BE2C (cell line): ENCODE measurements at regions not wholly inside any gene's neighbourhood (a gene's known extent, or its start where the extent isn't known, plus 50 kb on each side); places are given as distances from the start of the nearest gene placed in this dataset.

ENCODE experiments used
- DNase-seq: peaks from one replicate; pipeline ENCODE4 v3.0.0-alpha.2; 2020
- H3K27me3 ChIP-seq: fragments of 250-450 bp; sonication (Bioruptor Pico); 2 replicates; pipeline ENCODE4 v1.5.1; 2020; ENCODE audit warnings: mild to moderate bottlenecking
- H3K36me3 ChIP-seq: fragments of 250-450 bp; sonication (Bioruptor Pico); 2 replicates; pipeline ENCODE4 v1.5.1; 2020; ENCODE audit warnings: mild to moderate bottlenecking
- H3K4me1 ChIP-seq: fragments of 250-450 bp; sonication (Bioruptor Pico); 2 replicates; pipeline ENCODE4 v1.5.1; 2020
- H3K4me3 ChIP-seq: 2 replicates; pipeline ENCODE4 v1.5.1; 2011; ENCODE audit warnings: low read depth, low read length
- H3K9me3 ChIP-seq: fragments of 250-450 bp; sonication (Bioruptor Pico); 2 replicates; pipeline ENCODE4 v1.5.1; 2020
- TF ChIP-seq, protein P1 (sequence below): IDR thresholded peaks from 2 replicates; pipeline ENCODE4 v1.5.1; 2012; ENCODE audit warnings: mild to moderate bottlenecking, low read depth, low read length

DNA sequence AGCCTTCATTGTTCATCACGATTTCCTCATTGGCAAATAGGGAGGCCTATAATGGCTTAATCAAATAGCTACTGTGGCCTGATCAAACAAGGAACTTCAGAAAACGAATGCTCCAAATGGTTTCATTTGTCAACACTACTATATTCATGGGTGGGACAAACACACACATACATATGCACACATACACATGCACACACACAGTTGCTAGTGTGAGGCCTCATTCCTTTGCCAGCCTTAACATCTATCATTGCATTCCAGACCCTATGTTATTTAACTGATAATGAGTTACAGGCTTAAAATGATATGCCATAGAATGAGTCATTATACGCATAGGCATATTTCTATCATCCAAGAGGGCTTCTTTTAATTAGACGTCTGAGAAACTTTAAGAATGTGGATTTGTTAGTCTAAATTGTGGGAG lies 140.2 kb downstream of the KLF5 start:
- TF ChIP-seq, protein P1, sequence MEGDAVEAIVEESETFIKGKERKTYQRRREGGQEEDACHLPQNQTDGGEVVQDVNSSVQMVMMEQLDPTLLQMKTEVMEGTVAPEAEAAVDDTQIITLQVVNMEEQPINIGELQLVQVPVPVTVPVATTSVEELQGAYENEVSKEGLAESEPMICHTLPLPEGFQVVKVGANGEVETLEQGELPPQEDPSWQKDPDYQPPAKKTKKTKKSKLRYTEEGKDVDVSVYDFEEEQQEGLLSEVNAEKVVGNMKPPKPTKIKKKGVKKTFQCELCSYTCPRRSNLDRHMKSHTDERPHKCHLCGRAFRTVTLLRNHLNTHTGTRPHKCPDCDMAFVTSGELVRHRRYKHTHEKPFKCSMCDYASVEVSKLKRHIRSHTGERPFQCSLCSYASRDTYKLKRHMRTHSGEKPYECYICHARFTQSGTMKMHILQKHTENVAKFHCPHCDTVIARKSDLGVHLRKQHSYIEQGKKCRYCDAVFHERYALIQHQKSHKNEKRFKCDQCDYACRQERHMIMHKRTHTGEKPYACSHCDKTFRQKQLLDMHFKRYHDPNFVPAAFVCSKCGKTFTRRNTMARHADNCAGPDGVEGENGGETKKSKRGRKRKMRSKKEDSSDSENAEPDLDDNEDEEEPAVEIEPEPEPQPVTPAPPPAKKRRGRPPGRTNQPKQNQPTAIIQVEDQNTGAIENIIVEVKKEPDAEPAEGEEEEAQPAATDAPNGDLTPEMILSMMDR: no peak
- H3K27me3 ChIP-seq: no peaks in the 10 kb centered on the region
- H3K4me3 ChIP-seq: no peak overlapping the region
- no peaks in the 10 kb centered on the region for H3K9me3 ChIP-seq
- peaks cover 4% of the 10 kb centered on the region; the same call in 1 of the 2 replicates for H3K4me1 ChIP-seq
- no peaks in the 10 kb centered on the region for H3K36me3 ChIP-seq
- no peak for DNase-seq

DNA sequence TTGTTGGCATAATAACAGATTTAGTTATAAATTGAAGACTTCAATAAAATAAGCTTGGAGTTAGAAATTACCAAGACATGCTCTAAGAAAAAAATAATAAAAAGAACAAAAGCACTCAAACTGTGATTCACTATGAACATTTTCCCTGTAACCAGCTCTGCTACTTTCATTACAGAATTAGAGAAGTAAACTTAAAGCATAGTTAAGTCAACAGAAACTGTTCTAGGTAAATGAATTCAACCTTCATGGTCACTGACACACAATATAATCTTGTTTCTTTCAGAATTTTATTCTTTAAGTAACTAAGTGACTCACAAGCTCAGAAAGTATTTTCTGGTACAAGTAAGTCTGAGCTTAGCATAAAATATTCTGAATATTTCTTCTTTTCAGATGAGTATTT lies 136.3 kb downstream of the KLF5 start:
- Histone ChIP-seq H3K4me1 (peaks cover 6% of the 10 kb centered on the region; the same call in 1 of the 2 replicates), H3K4me3 (no peak overlapping the region), H3K27me3 (no peaks in the 10 kb centered on the region; the same call in 1 of the 2 replicates), H3K36me3 (no peaks in the 10 kb centered on the region), H3K9me3 (no peaks in the 10 kb centered on the region)
- DNase-seq: no peak
- TF ChIP-seq, protein P1: no peak

DNA sequence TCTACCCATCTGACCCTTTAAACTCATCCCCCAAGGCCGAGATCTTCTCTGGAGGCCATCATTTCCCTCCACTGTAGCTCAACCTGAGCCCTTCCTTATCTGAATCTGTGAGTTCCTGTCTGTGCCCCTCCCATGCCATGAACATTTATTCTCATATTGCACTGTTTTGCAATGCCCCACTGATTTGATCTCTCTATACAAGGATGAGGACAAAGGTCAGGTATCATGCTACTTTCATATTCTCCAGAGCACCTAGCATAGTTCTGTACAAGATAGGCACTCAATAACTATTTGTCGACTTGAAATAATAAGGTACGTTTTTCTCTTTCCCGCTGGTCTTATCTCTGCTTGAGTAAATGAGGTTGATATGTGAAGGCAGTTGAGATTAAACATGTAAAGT lies 135.5 kb downstream of the KLF5 start:
- peaks cover 6% of the 10 kb centered on the region; the same call in 1 of the 2 replicates for H3K4me1 ChIP-seq
- H3K4me3 ChIP-seq: no peak overlapping the region
- TF ChIP-seq, protein P1: no peak

DNA sequence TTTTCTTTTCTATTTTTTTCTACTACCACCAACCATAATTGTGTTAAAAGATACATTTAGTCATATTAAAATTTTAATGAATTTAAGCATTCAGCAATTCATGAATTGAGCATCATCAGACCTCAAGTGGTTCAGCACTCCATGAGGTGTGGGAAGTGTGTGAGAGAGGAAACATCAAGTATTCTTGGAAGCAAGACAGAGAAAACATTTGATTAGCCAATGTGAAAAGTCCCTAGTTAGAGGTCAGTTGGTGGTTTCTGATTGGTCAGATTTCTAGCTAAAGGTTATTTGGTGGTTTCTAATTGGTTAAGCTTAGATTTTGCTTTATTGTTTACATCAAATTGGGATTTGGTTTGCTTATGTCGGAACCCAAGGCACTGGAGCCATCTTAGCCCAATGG lies 134.7 kb downstream of the KLF5 start:
- H3K36me3 ChIP-seq: no peaks in the 10 kb centered on the region
- no peak overlapping the region for H3K4me3 ChIP-seq
- peaks cover 6% of the 10 kb centered on the region; the same call in 1 of the 2 replicates for H3K4me1 ChIP-seq
- H3K27me3 ChIP-seq: no peaks in the 10 kb centered on the region; the same call in 1 of the 2 replicates
- no peak for DNase-seq
- TF ChIP-seq, protein P1: no peak
- no peaks in the 10 kb centered on the region for H3K9me3 ChIP-seq

More for the DNA sequence above, 135.5 kb downstream of the KLF5 start:
- H3K9me3 ChIP-seq: no peaks in the 10 kb centered on the region
- no peaks in the 10 kb centered on the region for H3K36me3 ChIP-seq
- DNase-seq: no peak
- no peaks in the 10 kb centered on the region; the same call in 1 of the 2 replicates for H3K27me3 ChIP-seq

DNA sequence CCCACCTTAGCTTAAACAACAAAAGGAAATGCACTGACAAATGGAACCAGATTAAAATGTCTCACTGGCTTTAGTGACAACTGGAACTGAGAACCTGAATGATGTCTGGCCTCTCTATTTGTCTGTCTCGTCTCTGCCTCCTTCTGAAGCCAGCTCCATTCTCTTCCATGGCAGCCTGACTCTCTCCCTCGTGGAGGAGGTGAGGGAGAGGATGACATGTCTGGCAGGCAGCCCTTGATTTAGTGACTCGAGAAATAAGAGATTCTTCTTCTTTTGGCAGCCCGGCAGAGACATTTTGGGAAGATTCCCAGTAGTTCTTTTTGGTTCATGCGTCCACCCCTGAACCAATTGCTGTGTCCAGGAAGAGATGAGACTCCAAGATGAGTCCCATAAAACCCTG lies 131.7 kb downstream of the KLF5 start:
- peaks cover 6% of the 10 kb centered on the region; the same call in 1 of the 2 replicates for H3K4me1 ChIP-seq
- TF ChIP-seq, protein P1: no peak
- DNase-seq: no peak
- H3K36me3 ChIP-seq: no peaks in the 10 kb centered on the region
- H3K9me3 ChIP-seq: no peaks in the 10 kb centered on the region
- H3K4me3 ChIP-seq: no peak overlapping the region
- no peaks in the 10 kb centered on the region; the same call in 1 of the 2 replicates for H3K27me3 ChIP-seq

DNA sequence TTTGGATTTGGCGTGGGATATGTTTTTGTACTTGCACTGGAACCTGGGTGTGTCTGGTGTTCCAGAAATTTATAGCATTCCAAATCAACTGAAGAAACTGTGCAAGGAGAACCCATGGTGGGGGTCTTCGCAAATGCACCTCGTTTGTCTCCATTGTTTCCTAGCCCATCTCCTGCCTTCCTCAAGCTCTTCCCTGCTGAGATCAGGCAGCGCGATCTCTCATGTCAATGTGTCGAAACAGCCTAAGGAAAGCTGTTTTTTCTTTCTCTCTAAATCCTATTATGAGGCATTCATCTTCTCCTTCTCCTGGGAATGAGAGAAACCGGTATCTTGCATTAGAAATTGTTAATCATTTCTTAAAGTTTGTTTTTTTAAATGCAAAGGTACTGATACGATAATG lies 131.0 kb downstream of the KLF5 start:
- Histone ChIP-seq H3K36me3 (no peaks in the 10 kb centered on the region), H3K9me3 (no peaks in the 10 kb centered on the region), H3K4me3 (no peak overlapping the region), H3K4me1 (peaks cover 6% of the 10 kb centered on the region; the same call in 1 of the 2 replicates), H3K27me3 (no peaks in the 10 kb centered on the region; the same call in 1 of the 2 replicates)
- DNase-seq: no peak
- TF ChIP-seq, protein P1: no peak
